ENCODE measurements at regions not wholly inside any gene's neighbourhood (a gene's known extent, or its start where the extent isn't known, plus 50 kb on each side); places are given as distances from the start of the nearest gene placed in this dataset.
"Not testable (repeated sequence)": the region's sequence is repeated elsewhere in the genome, so short reads cannot be mapped to it uniquely, and the experiment has no call there.

DNA sequence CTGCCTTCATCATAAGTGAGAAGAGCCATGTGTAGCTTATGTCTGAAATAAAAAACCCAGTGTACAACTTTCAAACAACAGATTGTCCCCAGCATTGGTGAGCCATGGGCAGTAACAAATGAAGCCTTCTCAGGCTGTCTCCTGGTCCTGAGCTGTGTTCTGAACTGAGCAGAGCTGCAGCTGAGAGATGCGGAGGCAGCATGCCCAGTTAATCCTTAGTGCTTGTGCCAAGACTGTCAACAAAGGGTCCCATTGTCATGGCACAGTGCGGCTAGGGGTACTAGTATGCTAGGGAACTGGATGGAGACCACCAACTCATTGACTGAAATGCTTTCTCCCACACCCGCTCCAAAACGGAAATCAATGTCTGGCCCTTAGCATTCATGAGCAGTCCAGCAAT lies 154.3 kb downstream of the RMST start:
- DNase-seq, result no peak

DNA sequence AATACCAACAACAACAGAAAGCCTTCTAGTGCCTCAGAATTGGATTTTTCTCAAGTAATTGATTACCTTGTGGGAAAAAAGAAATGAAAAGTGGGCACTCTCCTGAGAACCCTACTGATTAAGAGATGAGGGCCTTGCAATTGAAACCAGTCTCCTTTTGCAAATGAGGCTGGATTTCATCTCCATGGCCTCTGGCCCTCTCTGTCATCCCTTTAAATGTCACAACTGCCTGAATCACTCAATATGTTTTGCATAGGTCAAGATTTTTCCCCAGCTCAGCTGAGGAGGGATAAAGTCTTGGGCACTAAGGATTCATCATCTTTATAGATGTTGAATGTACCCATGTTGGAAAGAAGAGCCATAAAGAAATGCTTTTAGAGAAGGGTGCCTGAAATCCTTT lies 166.4 kb downstream of the RMST start:
- DNase-seq, result no peak

- DNase-seq, result no peak
Observed at GRCh38 chr12:97629382-97629781, 166.8 kb downstream of the RMST start.

DNA sequence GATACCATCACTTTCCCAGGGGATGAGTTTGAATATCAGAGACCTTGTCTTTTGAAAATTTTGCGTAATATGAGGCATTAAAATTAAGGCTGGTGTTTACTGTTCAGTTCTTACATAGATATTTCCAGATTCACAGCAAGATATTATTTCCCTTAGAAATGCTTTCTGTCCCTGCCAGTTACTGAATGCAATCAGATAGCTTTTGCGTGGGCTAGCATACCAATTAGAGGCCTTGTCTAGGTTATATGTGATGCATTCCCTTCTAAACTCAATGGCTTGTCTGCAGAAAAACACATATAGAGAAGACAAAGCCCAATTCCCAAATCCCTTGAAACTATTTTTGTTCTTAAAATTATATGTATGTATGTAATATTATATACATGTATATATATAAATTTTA lies 167.8 kb downstream of the RMST start:
- no peak for DNase-seq

- no peak for DNase-seq
Observed at GRCh38 chr12:97630875-97631274, 168.3 kb downstream of the RMST start.

- no peak for DNase-seq
Observed at GRCh38 chr12:97637770-97638169, 175.2 kb downstream of the RMST start.

DNA sequence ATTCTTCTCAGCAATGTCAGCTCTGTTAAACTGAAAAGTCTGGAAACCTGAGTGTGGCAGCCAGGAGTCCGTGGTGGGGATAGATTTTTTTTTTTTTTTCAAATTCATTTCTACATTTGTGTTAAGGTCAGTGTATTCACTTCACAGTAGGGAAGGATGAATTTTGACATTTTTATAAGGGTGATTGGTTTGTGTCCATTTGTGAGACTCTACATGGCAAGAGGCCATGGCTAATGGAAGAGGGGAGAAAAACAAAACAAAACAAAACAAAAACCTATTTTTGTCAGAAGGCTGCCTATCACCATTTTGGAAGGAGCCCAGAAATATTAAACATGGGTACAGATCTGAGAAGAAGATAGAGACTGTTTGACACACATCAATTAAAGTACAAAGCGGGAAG lies 176.1 kb downstream of the RMST start:
- no peak for DNase-seq

- no peak for DNase-seq
Observed at GRCh38 chr12:97639702-97640101, 177.1 kb downstream of the RMST start.

GRCh38 chr12:97640826-97641225 lies 178.2 kb downstream of the RMST start:
- no peak for DNase-seq

- DNase-seq, result no peak
Observed at GRCh38 chr12:97642911-97643310, 180.3 kb downstream of the RMST start.

- no peak for DNase-seq
Observed at GRCh38 chr12:97643924-97644323, 181.3 kb downstream of the RMST start.

GRCh38 chr12:97645726-97646125 lies 183.1 kb downstream of the RMST start:
- DNase-seq, result no peak

- no peak for DNase-seq
Observed at GRCh38 chr12:97647142-97647541, 184.5 kb downstream of the RMST start.

GRCh38 chr12:97650242-97650641 lies 187.6 kb downstream of the RMST start:
- no peak for DNase-seq

DNA sequence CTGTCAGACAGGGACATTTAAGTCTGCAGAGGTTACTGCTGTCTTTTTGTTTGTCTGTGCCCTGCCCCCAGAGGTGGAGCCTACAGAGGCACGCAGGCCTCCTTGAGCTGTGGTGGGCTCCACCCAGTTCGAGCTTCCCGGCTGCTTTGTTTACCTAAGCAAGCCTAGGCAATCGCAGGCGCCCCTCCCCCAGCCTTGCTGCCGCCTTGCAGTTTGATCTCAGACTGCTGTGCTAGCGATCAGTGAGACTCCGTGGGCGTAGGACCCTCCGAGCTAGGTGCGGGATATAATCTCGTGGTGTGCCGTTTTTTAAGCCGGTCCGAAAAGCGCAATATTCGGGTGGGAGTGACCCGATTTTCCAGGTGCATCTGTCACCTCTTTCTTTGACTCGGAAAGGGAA lies 193.9 kb downstream of the RMST start:
- not testable (repeated sequence) for DNase-seq

GRCh38 chr12:97659117-97659880 lies 196.7 kb downstream of the RMST start:
- no peak for DNase-seq

GRCh38 chr12:97666263-97666662 lies 203.7 kb downstream of the RMST start:
- DNase-seq, result no peak

- no peak for DNase-seq
Observed at GRCh38 chr12:97672870-97673269, 210.3 kb downstream of the RMST start.

DNA sequence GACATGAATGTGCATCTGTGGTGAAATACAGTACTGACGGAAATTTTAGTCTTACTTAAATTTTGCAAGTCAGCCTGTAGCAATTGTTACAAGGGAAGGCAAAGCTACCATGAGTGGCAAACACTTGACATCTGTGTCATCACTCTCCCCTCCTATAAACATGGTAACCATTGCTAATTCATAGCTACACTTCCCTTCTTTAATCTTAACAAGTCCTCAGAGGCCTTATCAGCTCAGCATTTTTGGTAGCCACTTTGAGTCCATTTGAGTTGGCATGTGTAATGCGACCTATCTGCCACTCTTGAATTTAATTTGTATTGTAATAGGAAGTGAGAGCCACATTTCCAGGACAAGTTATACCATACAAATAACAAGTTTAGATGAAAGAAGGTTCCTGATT lies 218.1 kb downstream of the RMST start:
- DNase-seq, result no peak

DNA sequence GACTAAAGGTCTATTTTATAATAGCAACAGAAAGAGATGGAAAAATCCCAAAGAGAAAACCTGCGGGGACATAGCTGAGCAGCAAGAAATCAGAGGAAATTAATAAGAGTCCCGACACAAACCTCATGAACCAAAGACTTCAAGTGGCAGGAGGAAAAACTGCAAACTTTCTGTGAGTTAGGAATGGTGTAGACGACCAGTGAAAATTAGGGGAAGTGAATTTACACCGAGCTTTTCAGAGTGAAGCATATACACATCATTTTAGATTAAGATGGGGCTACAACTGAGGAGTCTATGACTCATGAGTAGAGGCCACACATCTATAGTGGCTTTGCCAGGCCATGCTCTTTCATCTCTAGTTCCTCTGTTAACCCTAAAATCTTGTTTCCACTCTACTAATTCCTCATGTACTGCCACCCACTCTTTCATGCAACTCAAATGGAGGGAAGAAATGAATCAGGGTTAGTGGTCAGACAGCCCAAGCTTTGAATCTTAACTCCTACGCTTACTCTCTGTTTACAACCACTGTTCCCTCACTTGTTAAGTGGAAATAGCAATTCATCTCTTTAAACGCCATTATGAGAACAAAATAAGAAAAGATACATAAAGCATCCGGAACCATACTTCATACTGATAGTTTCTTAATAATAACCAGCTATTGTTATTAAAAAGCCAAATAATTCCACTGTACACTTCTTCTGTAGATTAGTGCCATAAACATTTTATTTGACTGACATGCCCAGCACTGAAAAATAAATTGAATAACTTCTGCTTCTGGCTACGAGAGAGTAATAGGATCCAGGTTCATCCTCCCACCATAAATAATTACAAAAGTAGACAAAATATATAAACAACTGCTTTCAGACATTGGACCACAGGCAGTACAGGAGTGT lies 219.3 kb downstream of the RMST start:
- no peak for DNase-seq

DNA sequence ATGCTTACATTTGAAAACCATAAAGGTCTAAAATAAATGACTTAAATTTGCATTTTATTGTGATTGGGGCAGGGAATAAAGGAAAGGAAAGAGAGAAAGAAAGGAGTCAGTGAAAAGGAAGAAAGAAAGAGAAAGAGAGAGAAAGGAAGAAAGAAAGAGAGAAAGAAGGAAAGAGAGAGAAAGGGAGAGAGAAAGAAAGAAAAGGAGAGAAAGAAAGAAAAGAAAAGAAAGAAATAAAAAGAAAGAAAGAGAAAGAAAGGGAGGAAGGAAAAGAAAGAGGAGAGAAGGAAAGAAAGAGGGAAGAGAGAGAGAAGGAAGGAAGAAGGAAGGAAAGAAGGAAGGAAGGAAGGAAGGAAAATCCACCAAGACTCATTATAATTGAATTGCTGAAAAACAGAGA lies 222.8 kb downstream of the RMST start:
- DNase-seq, result no peak

DNA sequence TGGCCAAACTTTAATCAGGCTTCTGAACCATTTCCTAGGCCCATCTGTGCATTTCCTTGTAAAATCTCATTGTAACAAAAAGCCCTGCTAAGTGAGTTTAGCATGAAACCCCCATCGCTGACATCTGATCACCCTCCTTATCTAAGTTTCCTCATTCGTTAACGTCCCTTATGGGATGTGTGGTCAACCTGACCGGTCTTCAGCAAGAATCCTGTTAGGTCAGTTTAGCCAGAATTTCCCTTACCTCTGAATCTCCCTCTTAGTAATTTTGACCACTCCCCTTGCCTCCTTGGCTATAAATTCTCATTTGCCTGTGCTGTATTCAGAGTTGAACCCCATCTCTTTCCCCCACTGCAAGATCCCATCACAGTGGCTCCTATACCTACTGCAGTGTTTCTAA lies 239.3 kb downstream of the RMST start:
- DNase-seq, result no peak

DNA sequence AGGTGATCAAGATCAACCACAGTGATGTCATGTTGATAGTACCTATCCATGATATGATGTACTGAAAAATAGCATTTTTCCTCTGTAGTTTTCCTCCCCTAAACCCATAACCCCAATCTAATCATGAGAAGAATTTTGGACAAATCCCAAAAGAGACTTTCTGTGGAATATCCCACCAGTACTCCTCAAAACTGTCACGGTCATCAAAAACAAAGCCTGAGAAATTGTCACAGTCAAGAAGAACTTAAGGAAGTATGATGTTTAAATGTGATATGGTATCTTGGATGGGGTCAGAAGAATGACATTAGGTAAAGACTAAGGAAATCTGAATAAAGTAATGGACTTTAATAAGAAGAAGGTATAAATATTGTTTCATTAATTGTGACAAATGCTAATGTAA lies 248.8 kb downstream of the RMST start:
- no peak for DNase-seq

DNA sequence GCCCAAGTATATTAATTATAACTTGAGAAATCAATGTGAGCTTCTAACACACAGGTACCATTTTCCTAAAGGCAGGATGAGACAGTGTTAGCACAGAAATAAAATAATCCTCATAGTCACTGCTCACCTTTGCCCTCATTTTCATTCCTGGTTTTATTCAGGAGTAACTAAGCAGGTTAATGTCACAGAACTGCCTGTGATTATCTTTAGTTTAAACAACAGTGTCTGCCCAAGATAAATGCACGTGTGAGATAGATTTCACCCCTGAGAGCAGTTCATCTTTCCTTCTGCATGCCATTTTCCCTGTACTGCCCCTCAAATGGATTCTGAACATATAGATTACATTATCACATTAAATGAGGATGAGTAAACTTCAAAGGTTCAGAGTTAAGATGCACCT lies 250.7 kb downstream of the RMST start:
- no peak for DNase-seq

Measured in stimulated activated naive CD4-positive, alpha-beta T cell treated with Interleukin-2 at 50 U/mL for 16 hours (primary cell).